ENCODE measurements at regions not wholly inside any gene's neighbourhood (a gene's known extent, or its start where the extent isn't known, plus 50 kb on each side); places are given as distances from the start of the nearest gene placed in this dataset.

DNA sequence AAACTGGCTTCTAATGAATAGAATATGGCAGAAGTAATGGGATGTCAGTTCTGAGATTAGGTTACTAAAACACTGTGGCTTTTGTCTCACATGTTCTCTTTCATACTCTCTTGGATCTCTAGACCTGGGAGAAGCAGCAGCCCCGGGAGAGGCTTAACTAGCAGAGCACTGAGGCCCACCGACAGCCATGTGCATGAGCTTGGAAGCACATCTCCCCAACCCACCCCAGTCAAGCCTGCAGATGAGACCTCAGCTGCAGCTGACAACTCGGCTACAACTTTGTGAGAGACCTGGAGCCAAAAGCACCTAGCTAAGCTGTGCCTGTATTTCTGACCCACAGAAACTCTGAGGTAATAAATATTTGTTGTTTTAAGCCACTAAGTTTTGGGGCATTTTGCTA, 100.8 kb downstream of the TRIM29 start:
- no peaks in the 10 kb centered on the region for H3K79me2 ChIP-seq (ENCODE audit: control insufficient read depth, insufficient read depth, low read length)
- no peak overlapping the region for H3K9ac ChIP-seq (ENCODE audit: insufficient read depth in 1 of 2, low read depth in 2 of 2, low read length in 2 of 2)
- H3K27ac ChIP-seq (ENCODE audit: extremely low read depth, low read depth, low read length): no peak overlapping the region
- H2AFZ ChIP-seq (ENCODE audit: low read depth, low read length): no peak overlapping the region
- ATAC-seq (no peak), FAIRE-seq (no peak), DNase-seq (ENCODE audit: extremely low read depth in 1 of 4, low spot score in 3 of 4) (no peak)
- no peaks in the 10 kb centered on the region for H3K4me1 ChIP-seq (replicated peaks in 1 of 2; ENCODE audit: control insufficient read depth in 2 of 2, insufficient read depth in 2 of 2, low read length in 2 of 2)
- H3K36me3 ChIP-seq (ENCODE audit: control insufficient read depth, insufficient read depth, low read length): no peaks in the 10 kb centered on the region
- POLR2A ChIA-PET: no interaction called here
- 0% methylated on average over 3 of the region's 3 CpGs for WGBS (ENCODE audit: insufficient coverage, low coverage, missing lambda C conversion rate)
- H3K4me2 ChIP-seq (ENCODE audit: insufficient read depth, low read length): no peak overlapping the region
- no peak overlapping the region for H3K4me3 ChIP-seq
- TF ChIP-seq, protein P1, sequence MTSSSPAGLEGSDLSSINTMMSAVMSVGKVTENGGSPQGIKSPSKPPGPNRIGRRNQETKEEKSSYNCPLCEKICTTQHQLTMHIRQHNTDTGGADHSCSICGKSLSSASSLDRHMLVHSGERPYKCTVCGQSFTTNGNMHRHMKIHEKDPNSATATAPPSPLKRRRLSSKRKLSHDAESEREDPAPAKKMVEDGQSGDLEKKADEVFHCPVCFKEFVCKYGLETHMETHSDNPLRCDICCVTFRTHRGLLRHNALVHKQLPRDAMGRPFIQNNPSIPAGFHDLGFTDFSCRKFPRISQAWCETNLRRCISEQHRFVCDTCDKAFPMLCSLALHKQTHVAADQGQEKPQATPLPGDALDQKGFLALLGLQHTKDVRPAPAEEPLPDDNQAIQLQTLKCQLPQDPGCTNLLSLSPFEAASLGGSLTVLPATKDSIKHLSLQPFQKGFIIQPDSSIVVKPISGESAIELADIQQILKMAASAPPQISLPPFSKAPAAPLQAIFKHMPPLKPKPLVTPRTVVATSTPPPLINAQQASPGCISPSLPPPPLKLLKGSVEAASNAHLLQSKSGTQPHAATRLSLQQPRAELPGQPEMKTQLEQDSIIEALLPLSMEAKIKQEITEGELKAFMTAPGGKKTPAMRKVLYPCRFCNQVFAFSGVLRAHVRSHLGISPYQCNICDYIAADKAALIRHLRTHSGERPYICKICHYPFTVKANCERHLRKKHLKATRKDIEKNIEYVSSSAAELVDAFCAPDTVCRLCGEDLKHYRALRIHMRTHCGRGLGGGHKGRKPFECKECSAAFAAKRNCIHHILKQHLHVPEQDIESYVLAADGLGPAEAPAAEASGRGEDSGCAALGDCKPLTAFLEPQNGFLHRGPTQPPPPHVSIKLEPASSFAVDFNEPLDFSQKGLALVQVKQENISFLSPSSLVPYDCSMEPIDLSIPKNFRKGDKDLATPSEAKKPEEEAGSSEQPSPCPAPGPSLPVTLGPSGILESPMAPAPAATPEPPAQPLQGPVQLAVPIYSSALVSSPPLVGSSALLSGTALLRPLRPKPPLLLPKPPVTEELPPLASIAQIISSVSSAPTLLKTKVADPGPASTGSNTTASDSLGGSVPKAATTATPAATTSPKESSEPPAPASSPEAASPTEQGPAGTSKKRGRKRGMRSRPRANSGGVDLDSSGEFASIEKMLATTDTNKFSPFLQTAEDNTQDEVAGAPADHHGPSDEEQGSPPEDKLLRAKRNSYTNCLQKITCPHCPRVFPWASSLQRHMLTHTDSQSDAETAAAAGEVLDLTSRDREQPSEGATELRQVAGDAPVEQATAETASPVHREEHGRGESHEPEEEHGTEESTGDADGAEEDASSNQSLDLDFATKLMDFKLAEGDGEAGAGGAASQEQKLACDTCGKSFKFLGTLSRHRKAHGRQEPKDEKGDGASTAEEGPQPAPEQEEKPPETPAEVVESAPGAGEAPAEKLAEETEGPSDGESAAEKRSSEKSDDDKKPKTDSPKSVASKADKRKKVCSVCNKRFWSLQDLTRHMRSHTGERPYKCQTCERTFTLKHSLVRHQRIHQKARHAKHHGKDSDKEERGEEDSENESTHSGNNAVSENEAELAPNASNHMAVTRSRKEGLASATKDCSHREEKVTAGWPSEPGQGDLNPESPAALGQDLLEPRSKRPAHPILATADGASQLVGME (CRISPR knock-in tag; IDR thresholded peaks at IDR 0.05): no peak
- TF ChIP-seq ZBTB8A (IDR thresholded peaks at IDR 0.05; ENCODE audit: partially characterized antibody): no peak
- TF ChIP-seq SAFB2 (IDR thresholded peaks at IDR 0.05; ENCODE audit: borderline replicate concordance, low read depth, low read length, severe bottlenecking): no peak
- no peak for TF ChIP-seq ZNF785 (CRISPR knock-in tag; IDR thresholded peaks at IDR 0.05)
- TF ChIP-seq PCBP2 (IDR thresholded peaks at IDR 0.05; ENCODE audit: low read depth, low read length, poor library complexity, severe bottlenecking): no peak
- TF ChIP-seq FOXK2 (conservative IDR thresholded peaks at IDR 0.05 in 1 of 2, IDR thresholded peaks at IDR 0.05 in 1 of 2; ENCODE audit: low read depth in 2 of 2): no peak
- no peak for TF ChIP-seq NUFIP1 (IDR thresholded peaks at IDR 0.05; ENCODE audit: partially characterized antibody)
- no peak for TF ChIP-seq NR2C1 (IDR thresholded peaks at IDR 0.05)
- no peak for TF ChIP-seq NR2C1 (tag; IDR thresholded peaks at IDR 0.05)
- in situ Hi-C loops (cut with MboI): no loop called here
- BruUV-seq (replicated peaks): no TSS peak
- no peaks in the 10 kb centered on the region for H4K20me1 ChIP-seq (replicated peaks; ENCODE audit: control insufficient read depth, insufficient read depth, low read length)
- no peaks in the 10 kb centered on the region for H3K9me1 ChIP-seq (ENCODE audit: control insufficient read depth, insufficient read depth, low read length)
- intact Hi-C loops (cut with micrococcal nuclease): no loop called here
- H3K27me3 ChIP-seq (ENCODE audit: control insufficient read depth in 2 of 2, insufficient read depth in 2 of 2, low read length in 2 of 2): peaks cover 0 to 19% of the 10 kb centered on the region in 2 experiments; a peak in 2 of 5 replicates
- no peaks in the 10 kb centered on the region for H3K9me3 ChIP-seq (replicated peaks; ENCODE audit: control insufficient read depth, insufficient read depth, low read depth, low read length)
- CTCF ChIA-PET (ENCODE audit: low intra/inter-chr PET ratio): no interaction called here

All from K562 (cell line).